HL-60 (cell line): ENCODE measurements at regions not wholly inside any gene's neighbourhood (a gene's known extent, or its start where the extent isn't known, plus 50 kb on each side); places are given as distances from the start of the nearest gene placed in this dataset.

Experiments
- GABPA ChIP-seq: IDR thresholded peaks from 2 replicates; pipeline ENCODE4 v1.6.1; 2012; ENCODE audit warnings: low read depth
- POLR2AphosphoS5 ChIP-seq: IDR thresholded peaks from 2 replicates; pipeline ENCODE4 v1.6.1; 2012; ENCODE audit warnings: low read depth
- SPI1 ChIP-seq: IDR thresholded peaks from 2 replicates; pipeline ENCODE4 v1.6.1; 2012; ENCODE audit warnings: low read depth, mild to moderate bottlenecking, borderline replicate concordance
- TF ChIP-seq, protein P1 (sequence below): IDR thresholded peaks from one replicate; pipeline ENCODE4 v1.5.1; 2011; ENCODE audit warnings: low read length, control low read depth, inconsistent platforms; ENCODE audit not compliant: insufficient read depth

DNA sequence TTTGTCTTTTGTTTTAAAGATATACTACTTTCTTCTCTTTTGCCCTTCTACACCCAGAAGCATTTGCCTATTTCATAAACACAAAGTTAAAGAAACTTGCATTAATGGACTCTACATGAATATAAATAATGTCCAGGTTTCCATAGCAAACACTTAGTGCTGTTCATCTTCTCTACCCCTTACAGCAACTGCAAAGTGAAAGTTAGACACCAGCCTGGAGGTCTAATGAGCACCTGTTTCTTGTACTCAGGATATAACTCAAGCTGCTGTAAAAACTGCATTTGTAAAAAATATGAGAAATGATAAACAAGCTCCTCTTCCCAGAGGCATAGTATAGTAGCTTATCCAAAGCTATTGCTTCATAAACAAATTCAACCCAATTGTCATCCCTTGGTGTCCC is 76.0 kb upstream of the RELN start:
- TF ChIP-seq POLR2AphosphoS5 (no peak), GABPA (no peak), SPI1 (no peak)
- TF ChIP-seq, protein P1, sequence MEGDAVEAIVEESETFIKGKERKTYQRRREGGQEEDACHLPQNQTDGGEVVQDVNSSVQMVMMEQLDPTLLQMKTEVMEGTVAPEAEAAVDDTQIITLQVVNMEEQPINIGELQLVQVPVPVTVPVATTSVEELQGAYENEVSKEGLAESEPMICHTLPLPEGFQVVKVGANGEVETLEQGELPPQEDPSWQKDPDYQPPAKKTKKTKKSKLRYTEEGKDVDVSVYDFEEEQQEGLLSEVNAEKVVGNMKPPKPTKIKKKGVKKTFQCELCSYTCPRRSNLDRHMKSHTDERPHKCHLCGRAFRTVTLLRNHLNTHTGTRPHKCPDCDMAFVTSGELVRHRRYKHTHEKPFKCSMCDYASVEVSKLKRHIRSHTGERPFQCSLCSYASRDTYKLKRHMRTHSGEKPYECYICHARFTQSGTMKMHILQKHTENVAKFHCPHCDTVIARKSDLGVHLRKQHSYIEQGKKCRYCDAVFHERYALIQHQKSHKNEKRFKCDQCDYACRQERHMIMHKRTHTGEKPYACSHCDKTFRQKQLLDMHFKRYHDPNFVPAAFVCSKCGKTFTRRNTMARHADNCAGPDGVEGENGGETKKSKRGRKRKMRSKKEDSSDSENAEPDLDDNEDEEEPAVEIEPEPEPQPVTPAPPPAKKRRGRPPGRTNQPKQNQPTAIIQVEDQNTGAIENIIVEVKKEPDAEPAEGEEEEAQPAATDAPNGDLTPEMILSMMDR, result no peak
